GM12878 (cell line): ENCODE measurements at regions not wholly inside any gene's neighbourhood (a gene's known extent, or its start where the extent isn't known, plus 50 kb on each side); places are given as distances from the start of the nearest gene placed in this dataset.

Experiments used
- CHD1 ChIP-seq: IDR thresholded peaks from 2 replicates; pipeline ENCODE4 v1.6.1; 2012; ENCODE audit warnings: low read depth, low read length, improper control_type of control experiment
- GATAD2B ChIP-seq: fragments of 450-650 bp; conservative IDR thresholded peaks from 2 replicates; pipeline ENCODE4 v1.6.1; 2017; ENCODE audit warnings: low read depth, mild to moderate bottlenecking, moderate library complexity
- IKZF1 ChIP-seq: fragments of 450-650 bp; conservative IDR thresholded peaks from 2 replicates; pipeline ENCODE4 v1.6.1; 2017; ENCODE audit warnings: antibody characterized with exemption, mild to moderate bottlenecking
- NBN ChIP-seq: fragments of 450-650 bp; IDR thresholded peaks from 2 replicates; pipeline ENCODE4 v1.6.1; 2016
- ZBTB40 ChIP-seq: fragments of 450-650 bp; IDR thresholded peaks from 2 replicates; pipeline ENCODE4 v1.6.1; 2016; ENCODE audit warnings: mild to moderate bottlenecking, moderate library complexity, borderline replicate concordance
- ZNF687 ChIP-seq: fragments of 450-650 bp; IDR thresholded peaks from 2 replicates; pipeline ENCODE4 v1.6.1; 2017; ENCODE audit warnings: mild to moderate bottlenecking, moderate library complexity

- TF ChIP-seq ZBTB40: no peak
- TF ChIP-seq NBN: no peak
- no peak for TF ChIP-seq IKZF1
- TF ChIP-seq CHD1: no peak
- no peak for TF ChIP-seq ZNF687
- no peak for TF ChIP-seq GATAD2B
Observed at GRCh38 chr10:43881657-43882056, 233.0 kb upstream of the ZNF32 start (continued).
